GM23338 (cell line): ENCODE measurements at regions not wholly inside any gene's neighbourhood (a gene's known extent, or its start where the extent isn't known, plus 50 kb on each side); places are given as distances from the start of the nearest gene placed in this dataset.

Source experiments
- ATAC-seq: fragments of 200-7000 bp; cut with Tn5 transposase; 3 replicates; pipeline ENCODE4 v1.9.1; 2020
- DNase-seq: peaks from one replicate; pipeline ENCODE4 v3.0.0-alpha.2; 2015; ENCODE audit warnings: low spot score
- H2AFZ ChIP-seq: fragments of 200-600 bp; sonication (generic); 2 replicates; pipeline ENCODE4 v1.8.0; 2016; ENCODE audit warnings: antibody characterized with exemption, mild to moderate bottlenecking, moderate library complexity
- H3F3A ChIP-seq: fragments of 200-600 bp; sonication (generic); replicated peaks from 2 replicates; pipeline ENCODE4 v1.8.0; 2017; ENCODE audit warnings: antibody characterized with exemption, mixed run types, low read depth
- H3K27ac ChIP-seq: fragments of 200-600 bp; sonication (generic); 2 replicates; pipeline ENCODE4 v1.6.1; 2016; ENCODE audit warnings: low read depth
- H3K27me3 ChIP-seq: fragments of 200-600 bp; sonication (generic); 2 replicates; pipeline ENCODE4 v1.8.0; 2016; ENCODE audit warnings: mild to moderate bottlenecking, mixed run types, moderate library complexity; ENCODE audit not compliant: insufficient read depth
- H3K36me3 ChIP-seq: fragments of 200-600 bp; sonication (generic); 2 replicates; pipeline ENCODE4 v1.8.0; 2016; ENCODE audit warnings: mild to moderate bottlenecking; ENCODE audit not compliant: insufficient read depth
- H3K4me1 ChIP-seq: fragments of 200-600 bp; sonication (generic); 2 replicates; pipeline ENCODE4 v1.8.0; 2016; ENCODE audit warnings: mild to moderate bottlenecking, moderate library complexity; ENCODE audit not compliant: insufficient read depth
- H3K4me2 ChIP-seq: fragments of 200-600 bp; sonication (generic); 2 replicates; pipeline ENCODE4 v1.7.1; 2017; ENCODE audit warnings: mixed run types
- H3K4me3 ChIP-seq: fragments of 200-600 bp; sonication (generic); 2 replicates; pipeline ENCODE4 v1.6.1; 2016; ENCODE audit warnings: mixed run types
- H3K79me2 ChIP-seq: fragments of 200-600 bp; sonication (generic); replicated peaks from 2 replicates; pipeline ENCODE4 v1.8.0; 2017; ENCODE audit warnings: mild to moderate bottlenecking; ENCODE audit not compliant: insufficient read depth
- H3K9me2 ChIP-seq: fragments of 200-600 bp; sonication (generic); 2 replicates; pipeline ENCODE4 v1.8.0; 2017; ENCODE audit not compliant: insufficient read depth
- H4K20me1 ChIP-seq: fragments of 200-600 bp; sonication (generic); replicated peaks from 2 replicates; pipeline ENCODE4 v1.8.0; 2017; ENCODE audit warnings: mild to moderate bottlenecking; ENCODE audit not compliant: insufficient read depth
- H3K27ac Mint-ChIP-seq: 2 replicates; pipeline ENCODE4 v1.8.0; 2020; ENCODE audit warnings: inconsistent platforms, mild to moderate bottlenecking, moderate library complexity, mixed read lengths
- H3K27me3 Mint-ChIP-seq: 3 replicates; pipeline ENCODE4 v1.8.0; 2022; ENCODE audit warnings: low read depth, mild to moderate bottlenecking, moderate library complexity, mixed read lengths, inconsistent platforms; ENCODE audit not compliant: insufficient read depth, poor library complexity
- H3K36me3 Mint-ChIP-seq: 3 replicates; pipeline ENCODE4 v1.8.0; 2021; ENCODE audit warnings: low read depth, mild to moderate bottlenecking, inconsistent platforms, moderate library complexity, mixed read lengths
- H3K4me1 Mint-ChIP-seq: 3 replicates; pipeline ENCODE4 v1.8.0; 2020; ENCODE audit warnings: mild to moderate bottlenecking, inconsistent platforms, mixed read lengths
- H3K4me3 Mint-ChIP-seq: 3 replicates; pipeline ENCODE4 v1.8.0; 2021; ENCODE audit warnings: moderate library complexity, mild to moderate bottlenecking, inconsistent platforms, mixed read lengths
- H3K9me3 Mint-ChIP-seq: 3 replicates; pipeline ENCODE4 v1.8.0; 2020; ENCODE audit warnings: moderate library complexity, mild to moderate bottlenecking, inconsistent platforms, mixed read lengths
- CREB1 ChIP-seq: fragments of 250-450 bp; sonication (Bioruptor Pico); IDR thresholded peaks from 2 replicates; pipeline ENCODE4 v1.5.0; 2020; ENCODE audit warnings: low read depth, mild to moderate bottlenecking, moderate library complexity
- EZH2 ChIP-seq: fragments of 200-600 bp; sonication (generic); IDR thresholded peaks from one replicate; pipeline ENCODE4 v1.8.0; 2017; ENCODE audit warnings: antibody characterized with exemption, mild to moderate bottlenecking, low read depth; ENCODE audit not compliant: unreplicated experiment
- EZH2phosphoT487 ChIP-seq: fragments of 200-600 bp; sonication (generic); IDR thresholded peaks from one replicate; pipeline ENCODE4 v1.8.1; 2018; ENCODE audit warnings: antibody characterized with exemption; ENCODE audit not compliant: unreplicated experiment
- JUNB ChIP-seq: IDR thresholded peaks from one replicate; pipeline ENCODE4 v1.6.1; 2016; ENCODE audit warnings: antibody characterized with exemption; ENCODE audit not compliant: unreplicated experiment
- NANOG ChIP-seq: IDR thresholded peaks from 2 replicates; pipeline ENCODE4 v1.6.1; 2016; ENCODE audit warnings: antibody characterized with exemption, borderline replicate concordance
- POLR2AphosphoS5 ChIP-seq: IDR thresholded peaks from 2 replicates; pipeline ENCODE4 v1.6.1; 2016; ENCODE audit warnings: antibody characterized with exemption, low read depth
- STAT1 ChIP-seq: IDR thresholded peaks from one replicate; pipeline ENCODE4 v1.6.1; 2016; ENCODE audit warnings: antibody characterized with exemption; ENCODE audit not compliant: unreplicated experiment
- ZNF114 ChIP-seq: fragments of 250-450 bp; sonication (Bioruptor Pico); IDR thresholded peaks from 2 replicates; pipeline ENCODE4 v1.5.0; 2020; ENCODE audit warnings: mild to moderate bottlenecking, moderate library complexity
- ZNF331 ChIP-seq: fragments of 250-450 bp; sonication (Bioruptor Pico); IDR thresholded peaks from 2 replicates; pipeline ENCODE4 v1.5.0; 2020; ENCODE audit warnings: low read depth, mild to moderate bottlenecking, moderate library complexity
- TF ChIP-seq, protein P1 (sequence below), 2 experiments: fragments of 200-600 bp in 1 of 2; sonication (generic) in 1 of 2; conservative IDR thresholded peaks; 2 replicates each; pipeline versions ENCODE4 v1.5.1 to v1.6.1; 2016 to 2017; ENCODE audit warnings: antibody characterized with exemption in 2 of 2, low read depth in 2 of 2, mild to moderate bottlenecking in 2 of 2, moderate library complexity in 1 of 2
- TF ChIP-seq, protein P2 (sequence below): IDR thresholded peaks from 2 replicates; pipeline ENCODE4 v1.6.1; 2016; ENCODE audit warnings: antibody characterized with exemption
- TF ChIP-seq, protein P3 (sequence below): fragments of 250-450 bp; sonication (Bioruptor Pico); IDR thresholded peaks from 2 replicates; pipeline ENCODE4 v1.5.0; 2020; ENCODE audit warnings: mild to moderate bottlenecking, moderate library complexity
- TF ChIP-seq, protein P4 (sequence below): IDR thresholded peaks from one replicate; pipeline ENCODE4 v1.6.1; 2018; ENCODE audit warnings: antibody characterized with exemption; ENCODE audit not compliant: unreplicated experiment

DNA sequence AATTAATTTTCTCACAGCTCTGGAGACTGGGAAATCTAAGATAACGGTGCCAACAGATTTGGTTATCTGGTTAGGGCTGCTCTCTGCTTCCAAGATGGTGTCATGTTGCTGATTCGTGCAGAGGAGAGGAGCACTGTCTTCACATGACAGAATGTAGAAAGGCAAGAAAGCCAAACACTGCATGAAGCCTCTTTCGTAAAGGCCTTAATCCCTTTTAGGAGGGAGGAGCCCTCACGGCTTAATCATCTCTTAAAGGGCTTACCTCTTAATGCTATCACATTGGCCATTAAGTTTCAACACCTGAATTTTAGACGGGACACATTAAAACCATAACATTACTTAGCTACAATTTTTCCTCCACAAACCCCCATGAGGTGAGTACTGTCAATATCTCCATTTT lies 174.1 kb downstream of the COX18 start:
- Mint-ChIP-seq H3K9me3 (peaks cover 8% of the 10 kb centered on the region), H3K27ac (no peak overlapping the region), H3K27me3 (peaks cover 2% of the 10 kb centered on the region), H3K4me3 (no peak overlapping the region), H3K4me1 (peaks cover 33% of the 10 kb centered on the region), H3K36me3 (peaks cover 13% of the 10 kb centered on the region)
- Histone ChIP-seq H3K9me2 (no peaks in the 10 kb centered on the region), H3K27me3 (no peaks in the 10 kb centered on the region), H3K4me1 (peaks cover 29% of the 10 kb centered on the region), H4K20me1 (no peaks in the 10 kb centered on the region), H3K79me2 (no peaks in the 10 kb centered on the region), H3K4me2 (no peak overlapping the region), H3K27ac (no peak overlapping the region), H3K36me3 (no peaks in the 10 kb centered on the region), H3F3A (no peaks in the 10 kb centered on the region), H3K4me3 (no peak overlapping the region), H2AFZ (peak overlapping the region; percentile 40; the same call in 1 of the 2 replicates)
- ATAC-seq = peak; percentile 72
- peak; percentile 18 for DNase-seq
- TF ChIP-seq, protein P1, sequence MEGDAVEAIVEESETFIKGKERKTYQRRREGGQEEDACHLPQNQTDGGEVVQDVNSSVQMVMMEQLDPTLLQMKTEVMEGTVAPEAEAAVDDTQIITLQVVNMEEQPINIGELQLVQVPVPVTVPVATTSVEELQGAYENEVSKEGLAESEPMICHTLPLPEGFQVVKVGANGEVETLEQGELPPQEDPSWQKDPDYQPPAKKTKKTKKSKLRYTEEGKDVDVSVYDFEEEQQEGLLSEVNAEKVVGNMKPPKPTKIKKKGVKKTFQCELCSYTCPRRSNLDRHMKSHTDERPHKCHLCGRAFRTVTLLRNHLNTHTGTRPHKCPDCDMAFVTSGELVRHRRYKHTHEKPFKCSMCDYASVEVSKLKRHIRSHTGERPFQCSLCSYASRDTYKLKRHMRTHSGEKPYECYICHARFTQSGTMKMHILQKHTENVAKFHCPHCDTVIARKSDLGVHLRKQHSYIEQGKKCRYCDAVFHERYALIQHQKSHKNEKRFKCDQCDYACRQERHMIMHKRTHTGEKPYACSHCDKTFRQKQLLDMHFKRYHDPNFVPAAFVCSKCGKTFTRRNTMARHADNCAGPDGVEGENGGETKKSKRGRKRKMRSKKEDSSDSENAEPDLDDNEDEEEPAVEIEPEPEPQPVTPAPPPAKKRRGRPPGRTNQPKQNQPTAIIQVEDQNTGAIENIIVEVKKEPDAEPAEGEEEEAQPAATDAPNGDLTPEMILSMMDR (conservative IDR thresholded peaks at IDR 0.05; ENCODE audit: low read depth in 2 of 2) = no peak
- TF ChIP-seq, protein P2, sequence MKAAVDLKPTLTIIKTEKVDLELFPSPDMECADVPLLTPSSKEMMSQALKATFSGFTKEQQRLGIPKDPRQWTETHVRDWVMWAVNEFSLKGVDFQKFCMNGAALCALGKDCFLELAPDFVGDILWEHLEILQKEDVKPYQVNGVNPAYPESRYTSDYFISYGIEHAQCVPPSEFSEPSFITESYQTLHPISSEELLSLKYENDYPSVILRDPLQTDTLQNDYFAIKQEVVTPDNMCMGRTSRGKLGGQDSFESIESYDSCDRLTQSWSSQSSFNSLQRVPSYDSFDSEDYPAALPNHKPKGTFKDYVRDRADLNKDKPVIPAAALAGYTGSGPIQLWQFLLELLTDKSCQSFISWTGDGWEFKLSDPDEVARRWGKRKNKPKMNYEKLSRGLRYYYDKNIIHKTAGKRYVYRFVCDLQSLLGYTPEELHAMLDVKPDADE = no peak
- no peak for TF ChIP-seq CREB1
- no peak for TF ChIP-seq NANOG
- TF ChIP-seq, protein P3, sequence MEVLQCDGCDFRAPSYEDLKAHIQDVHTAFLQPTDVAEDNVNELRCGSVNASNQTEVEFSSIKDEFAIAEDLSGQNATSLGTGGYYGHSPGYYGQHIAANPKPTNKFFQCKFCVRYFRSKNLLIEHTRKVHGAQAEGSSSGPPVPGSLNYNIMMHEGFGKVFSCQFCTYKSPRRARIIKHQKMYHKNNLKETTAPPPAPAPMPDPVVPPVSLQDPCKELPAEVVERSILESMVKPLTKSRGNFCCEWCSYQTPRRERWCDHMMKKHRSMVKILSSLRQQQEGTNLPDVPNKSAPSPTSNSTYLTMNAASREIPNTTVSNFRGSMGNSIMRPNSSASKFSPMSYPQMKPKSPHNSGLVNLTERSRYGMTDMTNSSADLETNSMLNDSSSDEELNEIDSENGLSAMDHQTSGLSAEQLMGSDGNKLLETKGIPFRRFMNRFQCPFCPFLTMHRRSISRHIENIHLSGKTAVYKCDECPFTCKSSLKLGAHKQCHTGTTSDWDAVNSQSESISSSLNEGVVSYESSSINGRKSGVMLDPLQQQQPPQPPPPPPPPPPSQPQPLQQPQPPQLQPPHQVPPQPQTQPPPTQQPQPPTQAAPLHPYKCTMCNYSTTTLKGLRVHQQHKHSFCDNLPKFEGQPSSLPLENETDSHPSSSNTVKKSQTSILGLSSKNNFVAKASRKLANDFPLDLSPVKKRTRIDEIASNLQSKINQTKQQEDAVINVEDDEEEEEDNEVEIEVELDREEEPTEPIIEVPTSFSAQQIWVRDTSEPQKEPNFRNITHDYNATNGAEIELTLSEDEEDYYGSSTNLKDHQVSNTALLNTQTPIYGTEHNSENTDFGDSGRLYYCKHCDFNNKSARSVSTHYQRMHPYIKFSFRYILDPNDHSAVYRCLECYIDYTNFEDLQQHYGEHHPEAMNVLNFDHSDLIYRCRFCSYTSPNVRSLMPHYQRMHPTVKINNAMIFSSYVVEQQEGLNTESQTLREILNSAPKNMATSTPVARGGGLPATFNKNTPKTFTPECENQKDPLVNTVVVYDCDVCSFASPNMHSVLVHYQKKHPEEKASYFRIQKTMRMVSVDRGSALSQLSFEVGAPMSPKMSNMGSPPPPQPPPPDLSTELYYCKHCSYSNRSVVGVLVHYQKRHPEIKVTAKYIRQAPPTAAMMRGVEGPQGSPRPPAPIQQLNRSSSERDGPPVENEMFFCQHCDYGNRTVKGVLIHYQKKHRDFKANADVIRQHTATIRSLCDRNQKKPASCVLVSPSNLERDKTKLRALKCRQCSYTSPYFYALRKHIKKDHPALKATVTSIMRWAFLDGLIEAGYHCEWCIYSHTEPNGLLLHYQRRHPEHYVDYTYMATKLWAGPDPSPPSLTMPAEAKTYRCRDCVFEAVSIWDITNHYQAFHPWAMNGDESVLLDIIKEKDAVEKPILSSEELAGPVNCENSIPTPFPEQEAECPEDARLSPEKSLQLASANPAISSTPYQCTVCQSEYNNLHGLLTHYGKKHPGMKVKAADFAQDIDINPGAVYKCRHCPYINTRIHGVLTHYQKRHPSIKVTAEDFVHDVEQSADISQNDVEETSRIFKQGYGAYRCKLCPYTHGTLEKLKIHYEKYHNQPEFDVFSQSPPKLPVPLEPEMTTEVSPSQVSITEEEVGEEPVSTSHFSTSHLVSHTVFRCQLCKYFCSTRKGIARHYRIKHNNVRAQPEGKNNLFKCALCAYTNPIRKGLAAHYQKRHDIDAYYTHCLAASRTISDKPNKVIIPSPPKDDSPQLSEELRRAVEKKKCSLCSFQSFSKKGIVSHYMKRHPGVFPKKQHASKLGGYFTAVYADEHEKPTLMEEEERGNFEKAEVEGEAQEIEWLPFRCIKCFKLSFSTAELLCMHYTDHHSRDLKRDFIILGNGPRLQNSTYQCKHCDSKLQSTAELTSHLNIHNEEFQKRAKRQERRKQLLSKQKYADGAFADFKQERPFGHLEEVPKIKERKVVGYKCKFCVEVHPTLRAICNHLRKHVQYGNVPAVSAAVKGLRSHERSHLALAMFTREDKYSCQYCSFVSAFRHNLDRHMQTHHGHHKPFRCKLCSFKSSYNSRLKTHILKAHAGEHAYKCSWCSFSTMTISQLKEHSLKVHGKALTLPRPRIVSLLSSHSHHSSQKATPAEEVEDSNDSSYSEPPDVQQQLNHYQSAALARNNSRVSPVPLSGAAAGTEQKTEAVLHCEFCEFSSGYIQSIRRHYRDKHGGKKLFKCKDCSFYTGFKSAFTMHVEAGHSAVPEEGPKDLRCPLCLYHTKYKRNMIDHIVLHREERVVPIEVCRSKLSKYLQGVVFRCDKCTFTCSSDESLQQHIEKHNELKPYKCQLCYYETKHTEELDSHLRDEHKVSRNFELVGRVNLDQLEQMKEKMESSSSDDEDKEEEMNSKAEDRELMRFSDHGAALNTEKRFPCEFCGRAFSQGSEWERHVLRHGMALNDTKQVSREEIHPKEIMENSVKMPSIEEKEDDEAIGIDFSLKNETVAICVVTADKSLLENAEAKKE (CRISPR knock-in tag) = no peak
- no peak for TF ChIP-seq POLR2AphosphoS5
- TF ChIP-seq ZNF331 (CRISPR knock-in tag) = no peak
- TF ChIP-seq STAT1 = no peak
- TF ChIP-seq EZH2 = no peak
- TF ChIP-seq JUNB = no peak
- TF ChIP-seq EZH2phosphoT487 = no peak
- TF ChIP-seq ZNF114 (CRISPR knock-in tag) = no peak
- TF ChIP-seq, protein P4, sequence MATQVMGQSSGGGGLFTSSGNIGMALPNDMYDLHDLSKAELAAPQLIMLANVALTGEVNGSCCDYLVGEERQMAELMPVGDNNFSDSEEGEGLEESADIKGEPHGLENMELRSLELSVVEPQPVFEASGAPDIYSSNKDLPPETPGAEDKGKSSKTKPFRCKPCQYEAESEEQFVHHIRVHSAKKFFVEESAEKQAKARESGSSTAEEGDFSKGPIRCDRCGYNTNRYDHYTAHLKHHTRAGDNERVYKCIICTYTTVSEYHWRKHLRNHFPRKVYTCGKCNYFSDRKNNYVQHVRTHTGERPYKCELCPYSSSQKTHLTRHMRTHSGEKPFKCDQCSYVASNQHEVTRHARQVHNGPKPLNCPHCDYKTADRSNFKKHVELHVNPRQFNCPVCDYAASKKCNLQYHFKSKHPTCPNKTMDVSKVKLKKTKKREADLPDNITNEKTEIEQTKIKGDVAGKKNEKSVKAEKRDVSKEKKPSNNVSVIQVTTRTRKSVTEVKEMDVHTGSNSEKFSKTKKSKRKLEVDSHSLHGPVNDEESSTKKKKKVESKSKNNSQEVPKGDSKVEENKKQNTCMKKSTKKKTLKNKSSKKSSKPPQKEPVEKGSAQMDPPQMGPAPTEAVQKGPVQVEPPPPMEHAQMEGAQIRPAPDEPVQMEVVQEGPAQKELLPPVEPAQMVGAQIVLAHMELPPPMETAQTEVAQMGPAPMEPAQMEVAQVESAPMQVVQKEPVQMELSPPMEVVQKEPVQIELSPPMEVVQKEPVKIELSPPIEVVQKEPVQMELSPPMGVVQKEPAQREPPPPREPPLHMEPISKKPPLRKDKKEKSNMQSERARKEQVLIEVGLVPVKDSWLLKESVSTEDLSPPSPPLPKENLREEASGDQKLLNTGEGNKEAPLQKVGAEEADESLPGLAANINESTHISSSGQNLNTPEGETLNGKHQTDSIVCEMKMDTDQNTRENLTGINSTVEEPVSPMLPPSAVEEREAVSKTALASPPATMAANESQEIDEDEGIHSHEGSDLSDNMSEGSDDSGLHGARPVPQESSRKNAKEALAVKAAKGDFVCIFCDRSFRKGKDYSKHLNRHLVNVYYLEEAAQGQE = no peak
